Fibroblast of mammary gland (primary cell): ENCODE measurements at regions not wholly inside any gene's neighbourhood (a gene's known extent, or its start where the extent isn't known, plus 50 kb on each side); places are given as distances from the start of the nearest gene placed in this dataset.

Source experiments
- DNase-seq: peaks from one replicate; pipeline ENCODE4 v3.0.0-alpha.2; 2010; ENCODE audit warnings: low read depth
- H3K4me3 ChIP-seq: 2 replicates; pipeline ENCODE4 v1.5.1; 2011; ENCODE audit warnings: low read depth, mild to moderate bottlenecking, low read length, moderate library complexity; ENCODE audit not compliant: control insufficient read depth
- CTCF ChIP-seq: conservative IDR thresholded peaks from 2 replicates; pipeline ENCODE4 v1.5.1; 2011; ENCODE audit warnings: low read depth, low read length, inconsistent platforms; ENCODE audit not compliant: control insufficient read depth, insufficient read depth

- no peak overlapping the region for H3K4me3 ChIP-seq
- DNase-seq = no peak
- TF ChIP-seq CTCF = no peak
These were observed 86.1 kb upstream of the NPY2R start for GRCh38 chr4:155122382-155122781.

GRCh38 chr4:155134136-155134535 is 74.3 kb upstream of the NPY2R start:
- no peak for TF ChIP-seq CTCF
- no peak for DNase-seq
- no peak overlapping the region for H3K4me3 ChIP-seq

- H3K4me3 ChIP-seq = no peak overlapping the region
- DNase-seq = no peak
- TF ChIP-seq CTCF = no peak
These were observed 67.5 kb upstream of the NPY2R start for GRCh38 chr4:155140889-155141288.

- no peak for TF ChIP-seq CTCF
- H3K4me3 ChIP-seq = no peak overlapping the region
- peak; percentile 4 for DNase-seq
These were observed 64.9 kb upstream of the NPY2R start for GRCh38 chr4:155143512-155143911.
